OCI-LY1 (cell line): ENCODE measurements at regions not wholly inside any gene's neighbourhood (a gene's known extent, or its start where the extent isn't known, plus 50 kb on each side); places are given as distances from the start of the nearest gene placed in this dataset.

ENCODE experiments used
- CTCF ChIP-seq: fragments of 200-600 bp; sonication (generic), shearing (Covaris generic); IDR thresholded peaks from 2 replicates; pipeline ENCODE4 v1.5.1; 2017; ENCODE audit warnings: mild to moderate bottlenecking, antibody characterized with exemption, low read length, moderate library complexity, mixed read lengths
- EZH2 ChIP-seq: fragments of 200-600 bp; sonication (generic), shearing (Covaris generic); IDR thresholded peaks from 2 replicates; pipeline ENCODE4 v1.8.0; 2017; ENCODE audit warnings: borderline replicate concordance, mixed run types, mild to moderate bottlenecking, antibody characterized with exemption, low read length, moderate library complexity, mixed read lengths

DNA sequence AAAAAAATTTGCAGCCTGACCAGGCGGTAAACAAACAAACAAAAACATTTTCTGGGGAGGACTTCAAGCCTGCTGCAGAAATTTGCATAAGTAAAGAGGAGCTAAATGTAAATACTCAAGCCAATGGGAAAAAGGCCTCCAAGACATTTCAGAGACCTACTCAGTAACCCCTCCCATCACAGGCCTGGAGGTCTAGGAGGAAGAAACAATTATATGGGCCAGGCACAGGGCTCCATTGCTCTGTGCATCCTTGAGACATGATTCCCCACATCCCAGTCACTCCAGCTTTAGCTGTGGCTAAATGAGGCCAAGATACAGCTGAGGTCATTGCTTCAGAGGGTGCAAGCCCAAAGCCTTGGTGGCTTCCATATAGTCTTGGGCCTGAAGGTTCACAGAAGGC is 793.4 kb downstream of the SLITRK1 start:
- TF ChIP-seq CTCF, result no peak
- no peak for TF ChIP-seq EZH2
